Astrocyte of the spinal cord (primary cell): ENCODE measurements at regions not wholly inside any gene's neighbourhood (a gene's known extent, or its start where the extent isn't known, plus 50 kb on each side); places are given as distances from the start of the nearest gene placed in this dataset.

Experiments used
- DNase-seq: peaks from one replicate; pipeline ENCODE4 v3.0.0; 2011; ENCODE audit warnings: low read depth, low spot score
- H3K4me3 ChIP-seq: 2 replicates; pipeline ENCODE4 v1.5.1; 2011; ENCODE audit warnings: low read depth, mild to moderate bottlenecking, low read length, moderate library complexity
- CTCF ChIP-seq: IDR thresholded peaks from 2 replicates; pipeline ENCODE4 v1.5.1; 2012; ENCODE audit warnings: low read depth, mild to moderate bottlenecking, low read length, inconsistent platforms
- in situ Hi-C: cut with HindIII; loops from 2 replicates; pipeline ENCODE4 v1.10.0; 2017; ENCODE audit warnings: low sequenced_read_pairs

- TF ChIP-seq CTCF, result no peak
- DNase-seq, result peak; percentile 17
- in situ Hi-C loops, result no loop called here
- H3K4me3 ChIP-seq, result no peak overlapping the region
These were observed 816.9 kb downstream of the AACS start for GRCh38 chr12:125882141-125882540.

GRCh38 chr12:125888921-125889320, 823.7 kb downstream of the AACS start:
- H3K4me3 ChIP-seq, result no peak overlapping the region
- peak; percentile 14 for DNase-seq
- no peak for TF ChIP-seq CTCF
- in situ Hi-C loops, result no loop called here

- DNase-seq, result peak; percentile 1
- TF ChIP-seq CTCF, result no peak
- H3K4me3 ChIP-seq, result no peak overlapping the region
- in situ Hi-C loops, result no loop called here
These were observed 824.5 kb downstream of the AACS start for GRCh38 chr12:125889742-125890141.

- in situ Hi-C loops, result no loop called here
- DNase-seq, result no peak
- H3K4me3 ChIP-seq, result no peak overlapping the region
- TF ChIP-seq CTCF, result no peak
These were observed 825.2 kb downstream of the AACS start for GRCh38 chr12:125890366-125890905.

GRCh38 chr12:125890971-125891370, 825.7 kb downstream of the AACS start:
- H3K4me3 ChIP-seq, result no peak overlapping the region
- no peak for TF ChIP-seq CTCF
- DNase-seq, result peak; percentile 64
- in situ Hi-C loops, result no loop called here

GRCh38 chr12:125892276-125892675, 827.0 kb downstream of the AACS start:
- no peak for TF ChIP-seq CTCF
- DNase-seq, result peak; percentile 44
- in situ Hi-C loops, result no loop called here
- H3K4me3 ChIP-seq, result no peak overlapping the region

GRCh38 chr12:125902991-125903390, 837.8 kb downstream of the AACS start:
- no peak overlapping the region for H3K4me3 ChIP-seq
- in situ Hi-C loops, result no loop called here
- no peak for DNase-seq
- no peak for TF ChIP-seq CTCF
